ENCODE measurements at regions not wholly inside any gene's neighbourhood (a gene's known extent, or its start where the extent isn't known, plus 50 kb on each side); places are given as distances from the start of the nearest gene placed in this dataset.
"Not testable (repeated sequence)": the region's sequence is repeated elsewhere in the genome, so short reads cannot be mapped to it uniquely, and the experiment has no call there.

GRCh38 chr12:131277186-131278091 is 323.7 kb downstream of the ADGRD1 start:
- not testable (repeated sequence) for DNase-seq

- not testable (repeated sequence) for DNase-seq
These were observed 324.9 kb downstream of the ADGRD1 start for GRCh38 chr12:131278451-131279115.

GRCh38 chr12:131279281-131279921 is 325.7 kb downstream of the ADGRD1 start:
- DNase-seq = no peak

- DNase-seq = no peak
These were observed 326.7 kb downstream of the ADGRD1 start for GRCh38 chr12:131280426-131280825.

- DNase-seq = no peak
These were observed 327.3 kb downstream of the ADGRD1 start for GRCh38 chr12:131281016-131281415.

GRCh38 chr12:131282292-131283080 is 328.8 kb downstream of the ADGRD1 start:
- no peak for DNase-seq

- DNase-seq = no peak
These were observed 329.6 kb downstream of the ADGRD1 start for GRCh38 chr12:131283191-131283861.

GRCh38 chr12:131283862-131284825 is 330.4 kb downstream of the ADGRD1 start:
- not testable (repeated sequence) for DNase-seq

GRCh38 chr12:131284954-131285904 is 331.5 kb downstream of the ADGRD1 start:
- not testable (repeated sequence) for DNase-seq

GRCh38 chr12:131285905-131286295 is 332.2 kb downstream of the ADGRD1 start:
- not testable (repeated sequence) for DNase-seq

- not testable (repeated sequence) for DNase-seq
These were observed 332.6 kb downstream of the ADGRD1 start for GRCh38 chr12:131286301-131286700.

GRCh38 chr12:131287015-131287937 is 333.6 kb downstream of the ADGRD1 start:
- DNase-seq = no peak

GRCh38 chr12:131287938-131288764 is 334.4 kb downstream of the ADGRD1 start:
- DNase-seq = no peak

GRCh38 chr12:131288765-131289695 is 335.3 kb downstream of the ADGRD1 start:
- DNase-seq = not testable (repeated sequence)

GRCh38 chr12:131289807-131290206 is 336.1 kb downstream of the ADGRD1 start:
- not testable (repeated sequence) for DNase-seq

GRCh38 chr12:131290255-131290959 is 336.7 kb downstream of the ADGRD1 start:
- no peak for DNase-seq
